Aorta (tissue), 5 donors: ENCODE measurements at regions not wholly inside any gene's neighbourhood (a gene's known extent, or its start where the extent isn't known, plus 50 kb on each side); places are given as distances from the start of the nearest gene placed in this dataset.

Experiments
- ATAC-seq: fragments of 200-7000 bp; cut with Tn5 transposase; one replicate; pipeline ENCODE4 v1.9.1; 2022; ENCODE audit warnings: moderate library complexity; ENCODE audit not compliant: low FRiP score
- DNase-seq, 2 donors: peaks; one replicate each; pipeline ENCODE4 v3.0.0-alpha.2; 2020
- H3K27ac ChIP-seq, 2 donors: one replicate each; pipeline ENCODE4 v1.5.1; 2013; ENCODE audit warnings: low read length in 2 of 2, mild to moderate bottlenecking in 2 of 2, moderate library complexity in 2 of 2, control low read depth in 1 of 2, inconsistent platforms in 1 of 2, low read depth in 1 of 2
- H3K27me3 ChIP-seq, 2 donors: one replicate each; pipeline ENCODE4 v1.6.1; 2013; ENCODE audit warnings: control low read depth in 1 of 2, low read length in 1 of 2, mild to moderate bottlenecking in 1 of 2, moderate library complexity in 1 of 2; ENCODE audit not compliant: insufficient read depth in 2 of 2, control insufficient read depth in 1 of 2
- H3K36me3 ChIP-seq, 2 donors: one replicate each; pipeline ENCODE4 v1.6.1; 2013; ENCODE audit warnings: control low read depth in 1 of 2, low read length in 1 of 2, mild to moderate bottlenecking in 1 of 2; ENCODE audit not compliant: insufficient read depth in 2 of 2, control insufficient read depth in 1 of 2
- H3K4me1 ChIP-seq, 2 donors: one replicate each; pipeline ENCODE4 v1.6.1; 2013; ENCODE audit warnings: low read length in 2 of 2, control low read depth in 1 of 2, mild to moderate bottlenecking in 1 of 2, moderate library complexity in 1 of 2; ENCODE audit not compliant: insufficient read depth in 2 of 2, control insufficient read depth in 1 of 2
- H3K4me3 ChIP-seq, 2 donors: one replicate each; pipeline ENCODE4 v1.5.1; 2013; ENCODE audit warnings: low read length in 2 of 2, control low read depth in 1 of 2, mild to moderate bottlenecking in 1 of 2
- H3K9me3 ChIP-seq: one replicate; pipeline ENCODE4 v1.6.1; 2013; ENCODE audit warnings: mild to moderate bottlenecking, low read length; ENCODE audit not compliant: control insufficient read depth
- WGBS, 2 donors: extraction: QIAGEN DNeasy Blood & Tissue Kit; methylation state at CpG; one replicate each; pipeline ENCODE4 v1.1.7; 2013; 5-methylcytosine and 5-hydroxymethylcytosine counted together
- intact Hi-C, 2 donors: fragments of 100-400 bp; cut with DNase I; formaldehyde crosslinking; loops; one replicate each; pipeline versions ENCODE4 v1.14.2 to v1.15.0; 2022
- donor health status: healthy with polysubstance abuse.
- donor health status: Bipolar disorder and iron deficiency.
- donor health status: DM: no; HTN: no; CAD: no.
- donor health status: DM: no; HTN: no; CAD: no.
- donor health status: DM: yes; HTN: yes; CAD: no.

- H3K4me3 ChIP-seq = no peak overlapping the region
- 88 to 90% methylated on average over 1 of the region's 1 CpG for whole genome bisulfite sequencing, 2 donors
- no peaks in the 10 kb centered on the region for H3K36me3 ChIP-seq
- no peaks in the 10 kb centered on the region for H3K27me3 ChIP-seq
- H3K4me1 ChIP-seq = no peaks in the 10 kb centered on the region
- DNase-seq = no peak
- H3K27ac ChIP-seq = no peak overlapping the region
- no peak for ATAC-seq
- intact Hi-C loops = no loop called here
- H3K9me3 ChIP-seq = peaks cover 2% of the 10 kb centered on the region
Measured at GRCh38 chr18:57991552-57991951, 52.5 kb upstream of the NEDD4L start.

DNA sequence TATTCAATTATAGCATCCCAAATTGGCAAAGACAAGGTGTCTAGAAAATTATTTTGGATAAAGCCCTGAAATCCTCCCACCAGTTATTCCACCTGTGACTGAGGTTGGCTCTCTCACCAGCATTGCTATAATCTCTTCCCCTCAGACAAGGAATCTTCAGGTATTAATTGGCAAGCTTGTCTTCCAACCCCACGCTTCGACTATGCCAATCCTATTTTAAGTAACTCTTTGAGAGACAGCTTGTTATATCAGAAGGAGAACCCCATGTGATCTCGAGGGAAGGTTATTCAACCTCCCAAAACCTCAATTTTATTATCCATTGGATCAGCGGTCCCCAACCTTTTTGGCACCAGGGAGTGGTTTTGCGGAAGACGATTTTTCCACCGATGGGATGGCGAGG is 54.5 kb upstream of the NEDD4L start:
- peaks cover 2% of the 10 kb centered on the region for H3K9me3 ChIP-seq
- ATAC-seq (no peak), DNase-seq (no peak)
- no peak overlapping the region for H3K27ac ChIP-seq
- WGBS, 2 donors = 78 to 87% methylated on average over 8 of the region's 8 CpGs
- intact Hi-C loops = no loop called here
- H3K4me1 ChIP-seq = no peaks in the 10 kb centered on the region
- H3K27me3 ChIP-seq = no peaks in the 10 kb centered on the region
- no peaks in the 10 kb centered on the region for H3K36me3 ChIP-seq
- no peak overlapping the region for H3K4me3 ChIP-seq

- intact Hi-C loops = no loop called here
- WGBS, 2 donors = 84 to 91% methylated on average over 5 of the region's 5 CpGs
- DNase-seq (no peak), ATAC-seq (no peak)
- Histone ChIP-seq H3K27ac (no peak overlapping the region), H3K4me3 (no peak overlapping the region), H3K27me3 (no peaks in the 10 kb centered on the region), H3K36me3 (no peaks in the 10 kb centered on the region), H3K4me1 (no peaks in the 10 kb centered on the region), H3K9me3 (peaks cover 2% of the 10 kb centered on the region)
Measured at GRCh38 chr18:57984490-57985115, 59.4 kb upstream of the NEDD4L start.

DNA sequence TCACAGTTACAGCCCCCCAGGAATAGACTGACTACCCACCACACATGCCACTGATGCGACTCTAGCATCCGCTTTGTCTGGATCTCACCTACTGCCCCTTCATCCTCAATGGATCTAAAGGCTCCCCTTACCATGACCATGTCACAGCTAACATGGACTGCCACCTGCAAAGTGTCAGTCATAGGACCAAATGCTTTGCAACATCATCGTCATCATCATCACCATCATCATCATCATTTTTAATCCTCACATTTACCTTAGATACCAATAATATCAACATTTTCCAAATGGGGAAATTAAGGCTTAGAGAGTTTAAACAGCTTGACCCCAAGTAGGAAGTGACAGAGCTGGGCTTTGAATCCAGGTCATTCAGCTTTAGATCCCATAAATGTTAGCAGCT is 60.1 kb upstream of the NEDD4L start:
- Histone ChIP-seq H3K4me1 (no peaks in the 10 kb centered on the region), H3K9me3 (peaks cover 2% of the 10 kb centered on the region), H3K36me3 (no peaks in the 10 kb centered on the region), H3K4me3 (no peak overlapping the region), H3K27me3 (no peaks in the 10 kb centered on the region), H3K27ac (no peak overlapping the region)
- intact Hi-C loops = no loop called here
- DNase-seq (no peak), ATAC-seq (no peak)
- WGBS, 2 donors = 85 to 96% methylated on average over 3 of the region's 3 CpGs

DNA sequence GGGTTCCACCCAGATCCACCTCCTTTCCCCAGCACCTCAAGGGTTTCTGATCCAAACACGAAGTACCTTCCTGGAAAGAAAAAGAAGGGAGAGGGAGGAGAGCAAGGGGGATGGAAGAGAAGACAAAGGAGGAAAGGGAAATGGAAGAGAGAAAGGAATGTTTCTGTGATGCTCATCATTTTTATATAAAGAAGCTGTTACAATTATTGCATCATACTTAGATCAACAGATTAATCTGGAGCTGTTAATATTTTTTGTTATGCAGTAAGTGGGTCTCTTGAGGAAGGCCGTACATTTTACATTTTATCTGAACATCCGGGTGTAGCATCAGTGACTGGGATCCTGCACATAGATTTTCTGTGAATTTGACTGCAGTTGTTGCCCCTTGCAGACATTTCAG is 60.6 kb upstream of the NEDD4L start:
- no peak for DNase-seq
- no peaks in the 10 kb centered on the region for H3K4me1 ChIP-seq
- WGBS, 2 donors = 77 to 79% methylated on average over 3 of the region's 3 CpGs
- no peak overlapping the region for H3K4me3 ChIP-seq
- no peak for ATAC-seq
- H3K27me3 ChIP-seq = no peaks in the 10 kb centered on the region
- no peaks in the 10 kb centered on the region for H3K36me3 ChIP-seq
- intact Hi-C loops = no loop called here
- no peak overlapping the region for H3K27ac ChIP-seq
- peaks cover 2% of the 10 kb centered on the region for H3K9me3 ChIP-seq

- no peaks in the 10 kb centered on the region for H3K27me3 ChIP-seq
- no peaks in the 10 kb centered on the region for H3K4me1 ChIP-seq
- 89 to 93% methylated on average over 11 of the region's 11 CpGs for WGBS, 2 donors
- intact Hi-C loops = no loop called here
- ATAC-seq (no peak), DNase-seq (no peak)
- H3K9me3 ChIP-seq = no peaks in the 10 kb centered on the region
- no peaks in the 10 kb centered on the region for H3K36me3 ChIP-seq
- H3K27ac ChIP-seq = no peak overlapping the region
- H3K4me3 ChIP-seq = no peak overlapping the region
Measured at GRCh38 chr18:57982372-57983021, 61.5 kb upstream of the NEDD4L start.

- no peaks in the 10 kb centered on the region for H3K4me1 ChIP-seq
- no peaks in the 10 kb centered on the region for H3K9me3 ChIP-seq
- no peak overlapping the region for H3K27ac ChIP-seq
- ATAC-seq = no peak
- H3K4me3 ChIP-seq = no peak overlapping the region
- 89 to 97% methylated on average over 3 of the region's 3 CpGs for WGBS, 2 donors
- H3K27me3 ChIP-seq = no peaks in the 10 kb centered on the region
- intact Hi-C loops = no loop called here
- DNase-seq = no peak
- H3K36me3 ChIP-seq = no peaks in the 10 kb centered on the region
Measured at GRCh38 chr18:57981308-57982028, 62.6 kb upstream of the NEDD4L start.

DNA sequence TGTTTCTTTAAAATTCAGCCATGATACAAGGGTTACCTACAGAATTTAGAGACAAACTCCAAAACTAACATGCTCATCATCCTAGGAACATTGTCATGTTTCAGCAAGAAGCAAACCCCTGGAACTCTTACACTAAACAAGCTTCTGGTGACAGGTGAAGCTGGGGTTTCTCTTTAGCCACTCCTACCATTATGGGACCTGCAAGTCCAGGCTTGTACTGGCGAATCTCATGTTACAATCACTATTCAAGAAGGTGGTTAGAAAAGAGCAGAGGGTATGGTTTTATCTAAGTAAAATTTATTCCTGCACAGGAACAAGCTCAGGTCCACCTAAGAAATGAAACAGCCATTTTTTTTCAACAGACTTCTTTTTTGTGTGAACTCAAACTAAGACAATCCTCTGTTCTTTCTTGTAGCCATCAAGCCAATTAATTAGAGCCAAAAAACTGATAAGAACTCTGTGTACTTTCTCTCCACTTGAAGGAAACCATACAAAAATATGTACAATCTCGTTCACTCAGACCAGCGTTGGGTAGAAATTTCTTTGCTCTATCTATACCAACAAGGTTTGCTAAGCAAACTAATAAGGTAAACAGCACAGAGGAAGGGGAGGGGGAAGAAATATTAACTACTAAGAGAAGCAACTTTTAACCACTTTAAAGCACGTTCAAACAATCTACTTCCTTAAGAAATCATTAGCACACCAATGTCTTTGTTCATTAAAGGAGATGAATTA is 63.3 kb upstream of the NEDD4L start:
- ATAC-seq (no peak), DNase-seq (no peak)
- Histone ChIP-seq H3K4me1 (no peaks in the 10 kb centered on the region), H3K36me3 (no peaks in the 10 kb centered on the region), H3K27ac (no peak overlapping the region), H3K4me3 (no peak overlapping the region), H3K27me3 (no peaks in the 10 kb centered on the region), H3K9me3 (no peaks in the 10 kb centered on the region)
- whole genome bisulfite sequencing, 2 donors = 57 to 58% methylated on average over 4 of the region's 4 CpGs
- intact Hi-C loops = no loop called here
